GM18499 (cell line): ENCODE measurements at regions not wholly inside any gene's neighbourhood (a gene's known extent, or its start where the extent isn't known, plus 50 kb on each side); places are given as distances from the start of the nearest gene placed in this dataset.

Experiments used
- ATAC-seq: cut with Tn5 transposase; IDR thresholded peaks from one replicate; pipeline ENCODE4 v1.9.1; 2021; ENCODE audit warnings: moderate number of reproducible peaks; ENCODE audit not compliant: insufficient read depth, unreplicated experiment

DNA sequence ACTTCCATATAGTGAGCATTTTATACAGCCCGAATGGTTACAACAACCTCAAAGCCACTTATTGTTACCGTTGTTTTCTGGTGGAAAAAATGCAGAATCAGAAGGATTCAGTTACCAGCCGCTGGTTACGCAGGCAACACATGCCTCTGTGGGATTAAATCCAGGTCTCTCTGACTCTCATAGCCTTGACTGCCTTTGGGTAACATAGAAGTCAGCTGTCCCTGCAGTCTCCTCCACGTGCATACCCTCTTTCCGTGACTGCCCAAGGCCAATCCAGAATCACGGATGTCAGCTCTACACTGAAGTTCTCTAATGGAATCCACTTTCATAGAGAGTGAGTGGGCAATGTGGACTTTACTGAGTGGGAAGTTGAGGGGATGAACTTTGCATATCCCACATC lies 189.5 kb upstream of the DNAJC19 start:
- no peak for ATAC-seq

DNA sequence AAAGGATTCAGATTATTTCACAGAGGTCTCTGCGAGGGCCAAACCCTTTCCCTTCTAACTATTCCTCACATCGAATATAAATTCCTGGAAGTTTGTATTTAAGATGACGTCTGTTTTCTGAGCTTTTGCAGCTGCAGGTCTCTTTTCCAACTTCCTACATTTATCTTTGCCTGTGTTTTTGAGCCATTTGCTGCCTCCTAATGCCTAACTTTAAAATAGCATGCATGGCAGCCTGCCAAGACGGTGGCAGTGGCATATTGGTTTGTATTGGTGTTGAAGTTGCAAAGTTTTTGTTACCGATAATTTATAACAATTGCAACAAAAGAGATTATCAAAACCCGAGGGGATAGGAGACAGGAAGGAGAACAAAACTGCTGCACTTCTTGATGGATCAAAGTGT lies 187.1 kb upstream of the DNAJC19 start:
- ATAC-seq: no peak

DNA sequence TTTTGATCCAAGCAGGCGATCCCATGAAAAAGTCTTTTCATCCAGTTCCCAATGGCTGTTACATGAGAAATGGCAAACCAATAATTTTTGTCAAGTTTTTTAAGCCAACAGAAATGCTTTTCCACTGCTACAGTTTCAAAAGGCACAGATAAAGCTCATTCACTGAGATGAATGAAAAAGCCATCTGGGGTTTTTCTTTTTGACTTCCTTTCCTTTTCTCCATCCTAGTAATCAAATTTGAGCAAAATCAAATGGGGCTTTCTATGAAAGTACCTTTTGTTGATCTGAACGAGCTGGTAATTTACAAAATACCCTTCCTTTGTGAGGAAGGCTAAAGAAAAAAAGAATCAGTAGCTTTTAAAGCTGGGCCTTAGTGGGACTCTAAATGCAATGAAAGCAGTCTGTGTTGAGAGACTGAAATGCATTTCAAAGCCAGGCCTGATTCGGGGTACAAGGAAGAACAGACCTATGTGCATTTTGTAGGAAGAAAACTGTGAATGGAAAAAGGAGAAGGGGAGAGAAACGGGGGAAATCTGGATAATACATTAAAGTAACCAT lies 185.2 kb upstream of the DNAJC19 start:
- ATAC-seq: no peak

- no peak for ATAC-seq
Observed at GRCh38 chr3:181174022-181174421, 184.5 kb upstream of the DNAJC19 start.

DNA sequence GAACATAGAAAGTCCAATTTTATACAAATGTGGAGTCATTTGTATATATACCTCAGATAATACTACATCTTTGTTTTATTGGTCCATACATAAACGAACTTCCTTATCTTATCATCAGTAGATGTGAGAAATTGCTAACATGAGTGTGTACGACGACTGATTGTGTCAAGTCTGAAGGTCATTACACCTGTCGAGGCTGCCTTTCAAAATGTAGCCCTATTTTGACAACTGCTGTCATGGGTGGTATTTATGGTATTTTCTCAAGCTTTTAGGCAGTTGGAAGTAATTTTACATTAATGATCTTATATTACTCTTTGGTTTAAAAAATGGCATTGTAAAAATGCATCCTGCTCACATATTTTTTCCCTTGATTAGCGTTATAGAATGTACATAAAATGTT lies 183.7 kb upstream of the DNAJC19 start:
- no peak for ATAC-seq

DNA sequence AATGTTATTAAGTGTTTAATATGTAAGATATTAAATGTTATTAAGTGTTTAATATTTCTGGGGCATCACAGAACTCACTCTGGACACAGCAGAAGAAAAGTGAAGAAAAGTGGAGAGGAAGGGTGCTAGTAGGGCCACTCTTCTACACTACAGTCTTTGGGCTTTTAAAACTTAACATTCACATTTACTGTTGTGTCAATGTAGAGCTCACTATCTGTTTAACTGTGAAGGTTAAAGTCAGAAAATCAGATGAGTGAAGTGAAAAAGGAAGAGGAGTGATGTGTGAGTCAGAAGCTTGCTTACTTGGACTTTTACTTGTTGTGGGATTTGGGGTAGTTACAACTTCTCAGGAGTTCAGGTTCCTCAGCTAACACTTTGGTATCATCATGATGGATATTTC lies 145.3 kb upstream of the DNAJC19 start:
- ATAC-seq: no peak

DNA sequence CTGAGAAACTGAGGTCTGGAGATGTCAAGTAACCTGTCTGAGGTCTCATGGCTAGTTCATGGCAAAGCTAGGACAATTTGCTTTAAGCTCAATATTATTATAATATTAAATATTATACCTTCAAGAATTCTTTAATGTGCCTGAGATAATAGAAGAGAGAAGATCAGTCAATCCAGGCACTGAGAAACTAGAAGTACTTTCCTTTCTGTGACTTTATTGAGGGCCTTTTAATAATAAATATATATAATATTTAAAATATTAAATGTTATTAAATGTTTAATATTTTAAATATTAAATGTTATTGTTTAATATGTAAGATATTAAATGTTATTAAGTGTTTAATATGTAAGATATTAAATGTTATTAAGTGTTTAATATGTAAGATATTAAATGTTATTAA lies 144.3 kb upstream of the DNAJC19 start:
- ATAC-seq: no peak

GRCh38 chr3:181105646-181106045 lies 116.1 kb upstream of the DNAJC19 start:
- no peak for ATAC-seq

GRCh38 chr3:181103605-181104004 lies 114.1 kb upstream of the DNAJC19 start:
- no peak for ATAC-seq

- no peak for ATAC-seq
Observed at GRCh38 chr3:181086011-181086410, 96.5 kb upstream of the DNAJC19 start.

GRCh38 chr3:181081930-181082329 lies 92.4 kb upstream of the DNAJC19 start:
- ATAC-seq: no peak

DNA sequence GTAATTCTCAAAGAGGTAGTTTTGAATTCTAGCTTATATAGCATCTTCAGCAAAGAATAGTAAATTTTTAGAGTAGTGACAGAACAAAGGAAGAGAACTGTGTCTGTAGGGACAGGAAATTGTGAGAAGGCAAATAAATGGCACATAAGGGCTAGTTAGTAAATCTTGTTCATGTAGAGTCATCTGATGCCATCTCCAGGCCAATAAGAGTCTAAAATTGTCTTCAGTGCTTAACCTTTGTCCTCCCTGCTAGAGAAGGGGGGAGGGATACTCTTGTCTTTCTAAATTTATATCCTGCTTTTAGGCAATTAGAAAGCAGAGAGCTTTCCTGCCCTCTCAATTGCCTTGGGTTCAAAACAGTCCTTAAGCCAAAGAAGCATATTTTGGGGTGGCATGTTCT lies 87.0 kb upstream of the DNAJC19 start:
- ATAC-seq: no peak

DNA sequence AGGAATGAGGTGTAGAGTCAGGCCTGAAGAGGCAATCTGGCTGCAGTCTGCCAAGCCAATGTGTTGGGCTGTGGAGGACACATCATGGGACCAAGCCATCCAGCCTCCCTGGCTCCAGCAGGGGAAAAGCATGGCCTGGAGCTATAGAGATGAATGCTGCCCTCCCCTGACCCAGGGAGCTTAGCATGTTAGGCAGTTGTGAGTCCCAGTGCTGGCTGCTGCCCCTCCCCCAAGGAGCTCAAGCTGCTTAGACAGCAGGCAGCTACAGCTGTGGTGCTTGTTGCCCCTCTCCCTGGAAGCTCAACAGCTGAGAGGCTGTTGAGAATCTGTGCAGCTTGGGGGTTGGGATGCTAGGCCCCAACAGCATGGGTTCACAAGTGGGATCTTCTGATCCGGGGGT lies 85.6 kb upstream of the DNAJC19 start:
- no peak for ATAC-seq

DNA sequence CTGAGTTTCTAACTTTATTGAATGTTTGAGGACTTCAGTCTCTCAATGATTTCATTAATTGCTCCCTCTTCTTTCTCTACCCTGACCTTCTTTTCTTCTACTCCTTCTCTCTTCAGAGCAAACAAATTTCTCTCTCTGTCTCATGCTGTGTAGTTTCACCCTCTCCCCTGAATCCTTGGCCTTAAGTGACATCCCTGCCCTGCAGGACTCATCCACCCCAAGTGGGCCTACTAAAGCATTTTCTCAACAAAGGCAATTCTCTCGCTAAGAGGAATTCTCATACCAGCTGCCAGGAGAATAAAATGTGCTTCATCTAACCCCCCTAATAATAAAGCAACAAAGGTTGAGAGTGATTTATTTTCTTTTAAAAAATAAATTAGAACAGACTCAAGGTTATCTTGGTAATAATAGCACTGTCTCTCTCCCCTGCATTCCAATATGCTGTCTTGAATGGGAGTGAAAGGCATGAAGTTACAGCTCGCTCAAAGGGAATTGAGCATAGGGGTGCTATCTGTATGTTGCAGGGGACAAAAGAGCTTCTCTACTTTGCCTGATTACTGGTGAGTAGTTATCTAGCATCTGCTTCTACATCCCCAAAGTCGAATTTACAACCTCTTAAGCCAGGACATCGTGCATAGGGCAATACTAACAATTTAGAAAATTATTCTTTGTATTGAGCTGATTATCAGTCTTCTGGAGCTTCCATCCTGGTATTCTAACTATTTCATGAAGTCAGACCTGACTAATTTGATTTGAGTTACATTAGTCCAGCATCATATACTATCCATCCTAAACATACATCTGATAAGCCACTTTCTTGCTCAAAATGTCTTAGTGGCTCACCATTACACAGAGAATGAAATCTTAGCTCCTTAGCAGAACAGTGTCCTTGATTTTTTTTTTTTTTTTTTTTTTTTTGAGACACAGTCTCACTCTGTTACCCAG lies 76.9 kb upstream of the DNAJC19 start:
- no peak for ATAC-seq

- no peak for ATAC-seq
Observed at GRCh38 chr3:181056136-181056732, 66.7 kb upstream of the DNAJC19 start.

GRCh38 chr3:181054538-181054937 lies 65.0 kb upstream of the DNAJC19 start:
- ATAC-seq: no peak

- ATAC-seq: no peak
Observed at GRCh38 chr3:181052256-181052655, 62.7 kb upstream of the DNAJC19 start.

DNA sequence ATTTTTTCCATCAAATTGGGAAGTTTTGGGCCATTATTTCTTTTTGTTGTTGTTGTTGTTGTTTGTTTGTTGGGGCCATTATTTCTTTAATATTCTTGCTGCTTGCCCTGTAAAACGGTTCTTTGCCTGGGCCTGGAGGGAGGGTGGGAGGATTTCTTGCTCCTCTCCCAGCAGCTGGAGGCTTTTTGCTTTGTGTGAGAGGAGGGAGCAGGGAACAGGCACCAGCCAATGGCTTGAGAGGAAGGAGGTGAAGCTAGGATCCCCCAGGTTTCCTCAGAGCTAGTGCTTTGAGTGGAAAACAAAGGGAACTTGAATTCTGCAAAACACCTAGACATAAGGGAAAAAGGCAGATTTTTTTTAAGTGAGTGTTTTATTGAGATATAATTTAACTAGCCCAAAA lies 61.2 kb upstream of the DNAJC19 start:
- no peak for ATAC-seq

DNA sequence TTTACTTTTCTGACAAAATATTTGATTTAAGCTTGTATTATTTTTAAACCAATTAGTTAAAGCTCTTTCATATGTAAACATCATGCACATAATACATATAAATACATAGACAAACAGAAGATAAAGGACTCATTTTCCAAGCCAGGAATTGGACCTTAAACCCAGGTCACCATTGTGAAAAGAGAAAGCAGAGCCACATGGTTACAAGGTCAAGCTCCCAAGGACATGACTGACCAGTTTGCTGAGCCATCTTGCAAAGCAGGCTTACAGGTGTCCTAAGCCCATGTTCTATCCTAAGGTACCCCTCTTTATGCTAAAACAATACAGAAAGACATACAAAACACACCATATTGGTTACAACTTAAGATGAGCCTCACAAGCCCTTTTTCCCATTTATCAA lies 50.5 kb upstream of the DNAJC19 start:
- ATAC-seq: no peak
